ENCODE measurements at regions not wholly inside any gene's neighbourhood (a gene's known extent, or its start where the extent isn't known, plus 50 kb on each side); places are given as distances from the start of the nearest gene placed in this dataset.

DNA sequence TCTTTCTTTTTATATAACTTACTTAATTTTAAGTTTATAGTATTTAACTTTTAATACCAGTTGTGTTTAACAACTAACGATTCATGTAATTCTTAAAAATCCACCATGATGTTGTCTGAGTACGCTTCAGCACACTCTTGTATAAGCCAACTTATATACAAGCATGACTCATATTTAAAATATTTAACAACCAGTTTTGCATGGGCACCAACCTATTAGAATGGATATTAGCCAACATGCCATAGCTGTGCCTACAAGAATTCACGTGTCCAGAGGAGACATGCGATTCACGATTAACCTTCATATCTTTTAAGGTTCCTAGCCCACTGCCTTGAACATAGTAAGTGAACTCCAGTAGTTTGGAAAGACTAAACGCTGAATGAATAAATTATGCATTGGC lies 1023.2 kb downstream of the TBL1XR1 start:
- H3K4me3 ChIP-seq (ENCODE audit: low read length) = no peak overlapping the region
- DNase-seq (ENCODE audit: low read depth) = no peak
- TF ChIP-seq CTCF (conservative IDR thresholded peaks at IDR 0.05; ENCODE audit: low read depth, low read length) = no peak

GRCh38 chr3:176172492-176172891 lies 1024.8 kb downstream of the TBL1XR1 start:
- no peak for TF ChIP-seq CTCF (conservative IDR thresholded peaks at IDR 0.05; ENCODE audit: low read depth, low read length)
- H3K4me3 ChIP-seq (ENCODE audit: low read length) = no peak overlapping the region
- no peak for DNase-seq (ENCODE audit: low read depth)

GRCh38 chr3:176167272-176167671 lies 1030.0 kb downstream of the TBL1XR1 start:
- TF ChIP-seq CTCF (conservative IDR thresholded peaks at IDR 0.05; ENCODE audit: low read depth, low read length) = no peak
- DNase-seq (ENCODE audit: low read depth) = no peak
- no peak overlapping the region for H3K4me3 ChIP-seq (ENCODE audit: low read length)

- TF ChIP-seq CTCF (conservative IDR thresholded peaks at IDR 0.05; ENCODE audit: low read depth, low read length) = no peak
- no peak for DNase-seq (ENCODE audit: low read depth)
- no peak overlapping the region for H3K4me3 ChIP-seq (ENCODE audit: low read length)
These were observed 1036.3 kb downstream of the TBL1XR1 start for GRCh38 chr3:176160997-176161396.

DNA sequence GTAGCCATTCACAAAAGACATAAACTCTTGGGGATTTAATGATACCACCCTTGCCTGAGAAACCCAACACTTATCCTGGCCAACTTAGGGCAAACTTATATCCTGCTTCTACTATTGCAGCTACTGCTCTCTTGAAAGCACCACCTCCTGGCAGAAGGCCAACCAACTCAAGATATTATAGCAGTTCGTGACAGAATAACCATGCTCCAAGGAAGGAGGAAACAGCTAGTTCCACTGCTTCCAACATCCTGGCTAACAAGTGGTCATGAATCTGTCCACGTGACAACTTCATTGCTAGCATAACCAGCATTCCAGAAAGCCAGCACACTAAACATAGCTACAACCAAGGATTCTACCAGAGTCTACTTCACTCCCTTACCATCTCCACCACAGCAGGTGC lies 1037.5 kb downstream of the TBL1XR1 start:
- DNase-seq (ENCODE audit: low read depth) = no peak
- H3K4me3 ChIP-seq (ENCODE audit: low read length) = no peak overlapping the region
- no peak for TF ChIP-seq CTCF (conservative IDR thresholded peaks at IDR 0.05; ENCODE audit: low read depth, low read length)

DNA sequence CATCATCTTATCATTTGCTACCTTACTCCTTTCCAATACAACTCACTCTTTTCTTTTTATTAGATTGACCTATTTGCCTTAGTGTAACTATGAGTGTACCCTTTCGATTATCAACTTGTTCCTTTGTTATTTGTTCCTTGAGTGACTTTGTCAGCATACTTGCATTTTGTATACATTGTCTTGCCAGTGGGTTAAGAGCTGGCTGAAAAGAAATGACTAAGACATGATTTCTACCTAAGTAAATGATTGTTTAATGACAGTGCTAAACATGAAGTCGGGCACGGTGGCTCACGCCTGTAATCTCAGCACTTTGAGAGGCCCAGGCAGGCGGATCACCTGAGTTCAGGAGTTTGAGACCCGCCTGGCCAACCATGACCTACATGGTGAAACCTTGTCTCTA lies 1042.3 kb downstream of the TBL1XR1 start:
- DNase-seq (ENCODE audit: low read depth) = no peak
- TF ChIP-seq CTCF (conservative IDR thresholded peaks at IDR 0.05; ENCODE audit: low read depth, low read length) = no peak
- no peak overlapping the region for H3K4me3 ChIP-seq (ENCODE audit: low read length)

DNA sequence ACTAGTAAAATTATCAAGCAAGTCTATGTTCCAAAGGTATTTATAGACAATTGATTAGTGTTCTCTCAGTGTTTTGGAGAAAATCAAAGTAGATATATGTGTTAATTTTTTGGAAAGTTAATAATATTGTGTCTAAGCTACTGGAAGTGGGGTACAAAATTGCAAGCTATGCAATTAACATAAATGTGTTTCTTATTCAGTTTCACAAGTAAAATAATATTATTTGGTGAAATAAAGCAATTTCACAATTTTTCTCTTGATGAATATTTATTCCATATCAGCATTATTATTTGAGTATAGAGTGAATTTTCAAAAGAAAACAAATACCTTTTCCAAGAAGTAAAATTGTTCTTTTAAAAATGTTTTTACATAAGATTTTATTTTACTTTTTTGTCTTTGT lies 1047.7 kb downstream of the TBL1XR1 start:
- no peak overlapping the region for H3K4me3 ChIP-seq (ENCODE audit: low read length)
- no peak for DNase-seq (ENCODE audit: low read depth)
- TF ChIP-seq CTCF (conservative IDR thresholded peaks at IDR 0.05; ENCODE audit: low read depth, low read length) = no peak
